HG03565 (cell line): ENCODE measurements at regions not wholly inside any gene's neighbourhood (a gene's known extent, or its start where the extent isn't known, plus 50 kb on each side); places are given as distances from the start of the nearest gene placed in this dataset.

Experiments
- ATAC-seq: cut with Tn5 transposase; IDR thresholded peaks from one replicate; pipeline ENCODE4 v1.9.1; 2021; ENCODE audit warnings: mild to moderate bottlenecking, moderate library complexity; ENCODE audit not compliant: unreplicated experiment

DNA sequence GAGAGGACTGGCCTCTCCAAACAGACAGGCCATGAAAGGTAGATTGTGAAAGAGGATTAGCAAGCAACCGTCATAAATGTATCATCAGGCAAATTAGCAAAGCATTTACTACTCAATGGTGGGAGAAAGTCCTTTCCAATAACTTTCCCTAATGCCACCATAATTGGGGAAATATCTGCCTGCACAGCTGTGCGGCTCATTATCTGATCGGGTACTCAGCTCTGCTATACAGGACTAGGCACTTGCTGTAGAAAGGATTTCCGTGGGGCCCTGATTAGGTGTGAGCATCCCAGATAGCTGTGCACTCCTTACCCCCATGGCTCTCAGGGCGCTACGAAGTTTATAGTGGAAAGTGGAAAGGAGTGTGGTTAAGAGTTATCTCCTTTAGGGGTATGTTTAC lies 309.7 kb upstream of the PLET1 start:
- no peak for ATAC-seq

GRCh38 chr11:112579282-112579681 lies 318.6 kb upstream of the PLET1 start:
- ATAC-seq, result no peak

- no peak for ATAC-seq
These were observed 320.2 kb upstream of the PLET1 start for GRCh38 chr11:112580864-112581263.

DNA sequence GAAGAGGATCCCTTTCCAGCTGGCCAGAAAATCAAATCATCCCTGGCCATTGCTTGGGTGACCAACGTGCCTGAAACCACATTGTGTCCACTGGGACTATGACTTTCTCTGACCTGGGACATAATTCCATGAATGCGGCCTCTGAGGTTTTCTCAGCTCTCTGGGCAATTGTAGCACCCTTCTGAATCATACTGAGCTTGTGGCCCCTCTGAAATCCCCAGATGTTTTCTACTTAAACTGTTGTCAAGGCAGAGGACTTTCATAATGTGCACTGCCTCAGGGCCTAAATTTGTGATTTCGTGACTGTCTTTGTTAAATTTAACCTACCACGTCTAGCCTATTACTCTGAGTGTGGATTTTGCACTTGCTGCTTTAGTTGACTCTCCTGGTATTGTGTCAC lies 321.1 kb upstream of the PLET1 start:
- no peak for ATAC-seq

DNA sequence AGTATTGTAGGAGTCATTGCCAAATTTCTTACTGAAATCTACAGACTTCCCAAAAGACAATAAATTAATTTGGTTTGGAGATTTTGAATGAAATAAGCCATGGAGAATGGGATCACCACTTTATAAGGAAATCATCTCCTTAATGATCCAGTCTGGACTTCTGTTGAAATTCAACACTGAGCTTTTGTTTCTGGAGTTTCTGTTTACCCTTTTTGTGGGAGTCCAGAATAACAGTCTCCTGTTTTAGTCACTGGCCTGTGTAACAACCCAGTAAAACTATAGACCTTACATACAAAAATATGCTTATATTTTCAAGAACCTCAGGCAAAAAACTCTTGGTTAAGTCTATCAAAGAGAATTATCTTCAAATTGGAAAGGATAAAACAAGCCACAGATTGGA lies 321.7 kb upstream of the PLET1 start:
- no peak for ATAC-seq

DNA sequence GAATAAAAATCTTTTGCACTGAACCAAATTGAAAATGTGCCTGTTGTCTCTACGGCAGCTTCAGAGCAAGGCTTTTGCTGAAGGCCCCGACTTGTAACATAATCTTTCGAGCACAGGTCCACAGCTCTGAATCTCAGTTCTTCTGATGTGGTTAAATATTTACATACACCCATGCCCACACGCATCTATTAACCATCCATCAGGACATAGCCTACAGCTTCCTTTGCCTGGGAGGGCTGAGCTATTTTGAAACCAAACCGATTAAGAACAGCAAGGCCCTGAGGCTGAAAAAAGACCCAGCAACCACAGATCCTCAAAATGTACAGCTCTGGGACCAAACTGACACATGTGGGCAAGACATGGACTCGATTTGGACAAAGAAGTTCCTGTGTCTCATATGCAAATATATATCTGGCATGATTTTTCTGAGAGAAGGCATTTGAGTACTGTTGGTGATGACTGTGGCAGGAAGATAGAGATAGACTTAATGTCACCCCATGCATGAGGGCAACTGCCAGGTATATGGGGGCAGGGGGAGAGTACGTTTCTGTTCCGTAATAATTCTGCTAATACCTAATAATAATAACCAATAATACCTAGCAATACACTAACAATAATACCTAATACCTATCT lies 322.7 kb upstream of the PLET1 start:
- ATAC-seq, result peak; percentile 85

- no peak for ATAC-seq
These were observed 324.0 kb upstream of the PLET1 start for GRCh38 chr11:112584672-112585071.

- no peak for ATAC-seq
These were observed 327.0 kb upstream of the PLET1 start for GRCh38 chr11:112587664-112588063.

DNA sequence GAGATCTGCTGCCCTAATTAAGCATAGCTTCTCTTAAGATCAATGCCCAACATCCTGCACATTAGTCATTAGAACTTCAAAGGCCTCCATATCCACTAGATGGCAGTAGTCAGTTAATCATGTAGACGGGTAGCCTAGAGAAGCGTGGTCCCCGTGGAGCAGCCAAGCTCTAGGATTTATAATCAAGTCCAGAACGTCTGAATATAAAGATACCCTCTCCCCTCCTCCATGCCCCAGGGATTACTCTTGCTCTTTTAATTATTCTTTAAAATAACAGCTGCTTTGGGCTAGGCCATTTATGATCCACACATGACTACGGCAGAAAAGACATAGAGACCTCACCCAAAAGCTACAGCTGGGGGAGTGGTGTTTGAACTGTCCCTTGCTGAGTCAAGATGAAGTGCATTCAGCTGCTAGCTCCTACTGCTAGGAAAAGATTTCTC lies 327.6 kb upstream of the PLET1 start:
- ATAC-seq, result peak; percentile 40

- no peak for ATAC-seq
These were observed 328.5 kb upstream of the PLET1 start for GRCh38 chr11:112589155-112589554.

- ATAC-seq, result no peak
These were observed 330.1 kb upstream of the PLET1 start for GRCh38 chr11:112590764-112591163.

- ATAC-seq, result no peak
These were observed 332.8 kb upstream of the PLET1 start for GRCh38 chr11:112593440-112593839.

DNA sequence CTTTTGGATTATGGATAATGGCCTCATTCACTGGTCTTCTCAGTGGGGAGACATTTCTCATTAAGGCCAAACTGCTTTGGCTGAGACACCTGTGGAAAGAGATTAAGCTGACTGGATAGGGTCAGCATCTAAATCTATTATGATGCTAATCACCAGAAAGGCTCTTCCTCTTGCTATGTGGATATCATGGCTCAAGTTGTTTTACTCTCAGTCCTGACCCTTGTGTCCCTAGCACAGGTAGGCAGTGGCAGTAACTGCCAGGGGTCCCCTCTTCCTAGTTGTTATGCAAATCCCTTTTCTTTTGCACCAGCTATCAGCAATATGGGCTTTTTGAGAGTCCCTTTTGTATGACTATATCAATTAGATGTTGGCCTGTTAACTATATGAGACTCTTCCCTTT lies 335.7 kb upstream of the PLET1 start:
- no peak for ATAC-seq

DNA sequence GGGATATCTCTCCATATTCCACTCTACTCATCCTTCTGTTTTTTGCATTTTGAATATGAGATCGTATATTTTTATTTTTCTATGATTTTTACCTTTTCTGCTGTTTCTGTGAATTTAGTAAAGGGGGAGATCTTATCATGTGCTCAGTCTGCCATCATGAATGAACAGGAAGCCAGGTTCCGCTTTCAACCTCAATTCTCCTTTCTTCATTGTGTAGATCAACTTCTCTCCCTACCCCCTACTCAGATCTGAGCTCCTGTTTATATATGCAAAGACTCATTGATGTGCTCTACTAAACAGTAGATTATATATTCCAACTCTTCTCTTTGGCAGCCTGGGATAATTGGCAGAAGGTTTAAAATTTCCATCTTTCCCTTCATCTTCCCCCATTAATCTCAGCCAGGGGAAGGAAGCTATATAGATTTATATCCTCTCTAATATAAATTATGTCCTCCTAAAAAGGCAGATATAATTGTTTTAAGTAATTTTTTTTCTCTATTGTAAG lies 336.7 kb upstream of the PLET1 start:
- ATAC-seq, result no peak

DNA sequence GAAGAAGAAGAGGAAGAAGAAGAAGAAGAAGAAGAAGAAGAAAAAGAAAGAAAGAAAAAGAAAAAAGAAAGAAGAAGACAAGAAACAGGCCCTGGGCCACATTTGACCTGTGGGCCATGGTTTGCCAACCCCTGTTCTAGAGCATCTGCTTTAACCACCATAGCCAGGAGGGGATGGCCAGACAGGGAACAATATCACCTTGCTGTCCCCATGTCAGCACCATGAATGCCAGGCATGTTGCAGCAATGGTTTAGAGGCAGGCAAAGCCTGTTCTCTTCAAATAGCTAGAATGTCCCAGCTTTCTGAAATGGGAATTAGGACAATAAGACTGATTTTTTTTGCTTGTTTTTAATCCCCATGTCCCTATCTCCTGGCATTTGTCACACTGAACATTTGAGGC lies 338.6 kb upstream of the PLET1 start:
- no peak for ATAC-seq

GRCh38 chr11:112599856-112600533 lies 339.3 kb upstream of the PLET1 start:
- ATAC-seq, result no peak

- ATAC-seq, result no peak
These were observed 344.5 kb upstream of the PLET1 start for GRCh38 chr11:112605093-112605666.

DNA sequence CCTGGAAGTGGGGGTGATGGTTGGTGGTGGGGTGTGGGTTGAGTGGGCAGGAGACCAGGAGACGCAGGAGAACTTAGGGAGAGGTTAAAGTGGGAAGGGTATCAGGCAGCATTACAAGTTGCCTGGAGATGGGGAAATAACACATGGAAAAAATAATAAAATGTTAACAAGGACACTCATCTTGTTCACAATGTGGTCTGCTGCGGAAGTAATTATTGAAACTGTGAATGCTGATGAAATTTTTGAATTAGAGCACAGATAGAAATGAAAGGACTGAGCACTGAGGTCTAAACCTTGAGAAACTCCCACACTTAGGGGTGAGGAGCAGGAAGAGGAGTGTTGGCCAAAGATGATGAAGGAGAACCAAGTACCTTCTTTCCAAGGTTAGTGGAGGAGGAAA lies 346.0 kb upstream of the PLET1 start:
- no peak for ATAC-seq

GRCh38 chr11:112608509-112608908 lies 347.8 kb upstream of the PLET1 start:
- no peak for ATAC-seq

GRCh38 chr11:112610494-112610893 lies 349.8 kb upstream of the PLET1 start:
- ATAC-seq, result no peak

DNA sequence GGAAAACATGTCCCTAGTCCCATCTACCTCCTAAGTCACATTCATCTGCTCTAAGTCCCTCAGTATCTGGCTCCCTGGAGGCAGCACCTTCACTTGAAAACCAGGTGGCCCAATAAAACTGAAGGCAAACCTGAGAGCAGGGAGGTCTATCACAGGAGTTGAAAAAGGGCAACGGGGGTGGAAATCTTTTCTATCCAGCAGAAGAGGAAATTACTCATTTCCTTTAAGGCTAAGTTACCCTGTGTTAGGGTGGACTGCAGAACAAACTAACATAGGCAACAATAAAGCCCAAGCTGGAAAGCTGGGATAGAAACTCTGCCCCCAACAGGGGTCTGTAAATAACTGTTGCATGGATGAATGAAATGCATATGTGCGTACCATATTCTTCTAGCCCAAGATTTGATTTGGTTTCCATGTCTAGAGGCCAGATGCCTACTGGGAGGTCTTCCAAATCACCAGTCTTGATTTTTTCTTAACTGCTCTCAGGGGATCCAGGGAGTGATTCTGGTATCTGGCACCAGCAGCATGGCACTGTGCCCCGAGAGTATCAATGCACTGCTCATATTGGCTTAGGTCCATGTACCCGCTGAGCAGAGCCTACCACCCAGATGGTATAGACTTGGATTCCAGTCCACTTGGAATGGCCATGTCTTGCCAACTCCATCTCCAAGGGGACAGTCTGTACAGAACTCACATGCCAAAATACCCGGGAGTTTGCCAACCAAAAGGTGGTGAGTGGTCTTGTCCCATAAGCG lies 350.0 kb upstream of the NCAM1 start:
- no peak for ATAC-seq

DNA sequence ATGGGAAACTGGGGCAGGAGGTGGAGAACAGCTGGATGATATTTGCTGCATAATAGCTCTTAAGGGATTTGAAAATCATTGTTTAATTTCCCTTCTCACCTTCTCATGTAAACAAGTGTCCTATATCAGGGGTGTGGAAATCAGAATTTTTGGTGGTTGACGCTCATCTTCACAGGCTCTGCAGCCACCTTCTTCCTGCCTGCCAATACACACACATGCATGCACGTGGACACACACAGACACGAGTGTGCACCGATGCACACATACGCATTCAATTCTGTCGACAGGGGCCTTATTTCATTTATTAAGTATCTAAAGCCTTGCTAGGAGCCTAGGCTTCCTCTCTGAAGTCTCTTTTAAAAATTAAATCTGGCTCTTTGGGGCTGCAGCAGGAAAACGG lies 349.4 kb upstream of the NCAM1 start:
- ATAC-seq, result no peak
